Heart left ventricle (tissue), 13 donors: ENCODE measurements at regions not wholly inside any gene's neighbourhood (a gene's known extent, or its start where the extent isn't known, plus 50 kb on each side); places are given as distances from the start of the nearest gene placed in this dataset.

Source experiments
- CTCF ChIP-seq, 12 donors: fragments of 200-600 bp; sonication (generic) in 4 of 12; IDR thresholded peaks; one replicate each; pipeline versions ENCODE4 v1.5.0 to v1.8.0; 2018 to 2022; ENCODE audit warnings: antibody characterized with exemption in 12 of 12, mild to moderate bottlenecking in 5 of 12
- POLR2A ChIP-seq, 2 donors: fragments of 450-650 bp; IDR thresholded peaks; one replicate each; pipeline ENCODE4 v1.6.1; 2017; ENCODE audit warnings: antibody characterized with exemption in 2 of 2, mild to moderate bottlenecking in 2 of 2, moderate library complexity in 2 of 2
- donor health status: ischemic (EF 13 %, LVEDD 7.1; RV severe dilation, severe dysfunction).
- donor health status: DM: no; HTN: yes; CAD: no.
- donor health status: DM: no; HTN: no; CAD: no.
- donor health status: ischemic (EF 25% LVEDD 6.9; RV normal size, moderate dysfunction).
- donor health status: ischemic (EF 25% LVEDD 5.7; RV mildly dilated, moderate dysfunction).
- donor health status: ischemic (EF 35%, LVEDD 5.7; RV mildly dilated, moderate dysfunction).
- donor health status: nonischemic (EF 11% LVEDD 7.7; RV severe dilation, severe dysfunction).
- donor health status: DM: yes; HTN: yes; CAD: no.
- donor health status: PGD.
- donor health status: ischemic (EF 29% LVEDD 5.4; RV normal size, mild dysfunction).
- donor health status: nonischemic (EF 23%, LVEDD 6.1; RV moderate dilation, normal function).

GRCh38 chr1:216914974-216915373 lies 191.7 kb upstream of the ESRRG start:
- TF ChIP-seq CTCF (IDR thresholded peaks at IDR 0.05) (no peak), POLR2A (IDR thresholded peaks at IDR 0.05) (no peak)
